MG63 (cell line): ENCODE measurements at regions not wholly inside any gene's neighbourhood (a gene's known extent, or its start where the extent isn't known, plus 50 kb on each side); places are given as distances from the start of the nearest gene placed in this dataset.

Experiments
- DNase-seq: peaks from one replicate; pipeline ENCODE4 v3.0.0-alpha.2; 2020
- H3K27me3 ChIP-seq: fragments of 250-450 bp; sonication (Bioruptor Pico); 2 replicates; pipeline ENCODE4 v1.5.1; 2020; ENCODE audit warnings: mild to moderate bottlenecking, moderate library complexity
- H3K36me3 ChIP-seq: fragments of 250-450 bp; sonication (Bioruptor Pico); 2 replicates; pipeline ENCODE4 v1.5.1; 2020; ENCODE audit warnings: mild to moderate bottlenecking, moderate library complexity
- H3K4me3 ChIP-seq: fragments of 250-450 bp; sonication (Bioruptor Pico); 2 replicates; pipeline ENCODE4 v1.5.1; 2020; ENCODE audit warnings: mild to moderate bottlenecking, moderate library complexity
- H3K9me3 ChIP-seq: fragments of 250-450 bp; sonication (Bioruptor Pico); 2 replicates; pipeline ENCODE4 v1.5.1; 2020; ENCODE audit warnings: mild to moderate bottlenecking, moderate library complexity

GRCh38 chr19:28785971-28786370, 427.0 kb downstream of the UQCRFS1 start:
- Histone ChIP-seq H3K9me3 (0 out of 2 replicates have a peak, but pooled peaks cover 3% of the 10 kb centered on the region), H3K36me3 (no peaks in the 10 kb centered on the region), H3K27me3 (peaks cover 4% of the 10 kb centered on the region; the same call in 1 of the 2 replicates), H3K4me3 (no peak overlapping the region)
- DNase-seq, result no peak

GRCh38 chr19:28764066-28764465, 448.9 kb downstream of the UQCRFS1 start:
- H3K9me3 ChIP-seq, result no peaks in the 10 kb centered on the region; the same call in none of the 2 replicates
- no peak for DNase-seq
- no peaks in the 10 kb centered on the region for H3K36me3 ChIP-seq
- H3K4me3 ChIP-seq, result no peak overlapping the region
- H3K27me3 ChIP-seq, result no peaks in the 10 kb centered on the region

- Histone ChIP-seq H3K4me3 (no peak overlapping the region), H3K36me3 (no peaks in the 10 kb centered on the region), H3K9me3 (no peaks in the 10 kb centered on the region), H3K27me3 (no peaks in the 10 kb centered on the region)
- peak; percentile 32 for DNase-seq
These were observed 466.5 kb downstream of the UQCRFS1 start for GRCh38 chr19:28746478-28746877.

GRCh38 chr19:28744943-28745342, 468.0 kb downstream of the UQCRFS1 start:
- H3K4me3 ChIP-seq, result no peak overlapping the region

GRCh38 chr19:28744014-28744413, 468.9 kb downstream of the UQCRFS1 start:
- Histone ChIP-seq H3K36me3 (no peaks in the 10 kb centered on the region), H3K9me3 (no peaks in the 10 kb centered on the region), H3K27me3 (no peaks in the 10 kb centered on the region), H3K4me3 (no peak overlapping the region)
- DNase-seq, result no peak

More at GRCh38 chr19:28744943-28745342, 468.0 kb downstream of the UQCRFS1 start:
- DNase-seq, result no peak
- H3K27me3 ChIP-seq, result no peaks in the 10 kb centered on the region
- no peaks in the 10 kb centered on the region for H3K9me3 ChIP-seq
- no peaks in the 10 kb centered on the region for H3K36me3 ChIP-seq

- no peak overlapping the region for H3K4me3 ChIP-seq
- no peaks in the 10 kb centered on the region for H3K9me3 ChIP-seq
- DNase-seq, result no peak
- no peaks in the 10 kb centered on the region for H3K36me3 ChIP-seq
- H3K27me3 ChIP-seq, result no peaks in the 10 kb centered on the region
These were observed 475.7 kb downstream of the UQCRFS1 start for GRCh38 chr19:28737021-28737895.

- DNase-seq, result no peak
- Histone ChIP-seq H3K36me3 (no peaks in the 10 kb centered on the region), H3K27me3 (no peaks in the 10 kb centered on the region), H3K4me3 (no peak overlapping the region), H3K9me3 (no peaks in the 10 kb centered on the region)
These were observed 476.4 kb downstream of the UQCRFS1 start for GRCh38 chr19:28736528-28736927.

- no peaks in the 10 kb centered on the region for H3K9me3 ChIP-seq
- DNase-seq, result no peak
- H3K4me3 ChIP-seq, result no peak overlapping the region
- no peaks in the 10 kb centered on the region for H3K36me3 ChIP-seq
- no peaks in the 10 kb centered on the region for H3K27me3 ChIP-seq
These were observed 481.4 kb downstream of the UQCRFS1 start for GRCh38 chr19:28731577-28731976.

- no peak for DNase-seq
- no peaks in the 10 kb centered on the region for H3K27me3 ChIP-seq
- H3K36me3 ChIP-seq, result no peaks in the 10 kb centered on the region
- H3K9me3 ChIP-seq, result no peaks in the 10 kb centered on the region
- H3K4me3 ChIP-seq, result no peak overlapping the region
These were observed 482.0 kb downstream of the UQCRFS1 start for GRCh38 chr19:28730791-28731512.

- H3K9me3 ChIP-seq, result no peaks in the 10 kb centered on the region
- H3K27me3 ChIP-seq, result no peaks in the 10 kb centered on the region
- no peaks in the 10 kb centered on the region for H3K36me3 ChIP-seq
- H3K4me3 ChIP-seq, result peak overlapping the region; percentile 62
- DNase-seq, result peak; percentile 75
These were observed 485.3 kb downstream of the UQCRFS1 start for GRCh38 chr19:28727480-28728159.

GRCh38 chr19:28726533-28727479, 486.1 kb downstream of the UQCRFS1 start:
- H3K36me3 ChIP-seq, result no peaks in the 10 kb centered on the region
- DNase-seq, result no peak
- H3K27me3 ChIP-seq, result no peaks in the 10 kb centered on the region
- H3K4me3 ChIP-seq, result peak overlapping the region; percentile 62
- no peaks in the 10 kb centered on the region for H3K9me3 ChIP-seq

- no peak for DNase-seq
- no peak overlapping the region for H3K4me3 ChIP-seq
- H3K36me3 ChIP-seq, result no peaks in the 10 kb centered on the region
- H3K27me3 ChIP-seq, result no peaks in the 10 kb centered on the region
- no peaks in the 10 kb centered on the region for H3K9me3 ChIP-seq
These were observed 494.0 kb downstream of the UQCRFS1 start for GRCh38 chr19:28718909-28719308.

GRCh38 chr19:28715157-28715556, 497.8 kb downstream of the UQCRFS1 start:
- Histone ChIP-seq H3K36me3 (no peaks in the 10 kb centered on the region), H3K27me3 (no peaks in the 10 kb centered on the region), H3K9me3 (no peaks in the 10 kb centered on the region), H3K4me3 (no peak overlapping the region)
- DNase-seq, result no peak

GRCh38 chr19:28711411-28711810, 501.5 kb downstream of the UQCRFS1 start:
- Histone ChIP-seq H3K27me3 (no peaks in the 10 kb centered on the region), H3K9me3 (no peaks in the 10 kb centered on the region), H3K36me3 (no peaks in the 10 kb centered on the region), H3K4me3 (no peak overlapping the region)
- no peak for DNase-seq

GRCh38 chr19:28710278-28710677, 502.7 kb downstream of the UQCRFS1 start:
- Histone ChIP-seq H3K9me3 (no peaks in the 10 kb centered on the region), H3K27me3 (no peaks in the 10 kb centered on the region), H3K36me3 (no peaks in the 10 kb centered on the region), H3K4me3 (no peak overlapping the region)
- no peak for DNase-seq

GRCh38 chr19:28706693-28707092, 506.3 kb downstream of the UQCRFS1 start:
- Histone ChIP-seq H3K36me3 (no peaks in the 10 kb centered on the region; the same call in 1 of the 2 replicates), H3K9me3 (peaks cover 2% of the 10 kb centered on the region; the same call in 1 of the 2 replicates), H3K4me3 (no peak overlapping the region), H3K27me3 (no peaks in the 10 kb centered on the region)
- no peak for DNase-seq
